GM21619 (cell line): ENCODE measurements at regions not wholly inside any gene's neighbourhood (a gene's known extent, or its start where the extent isn't known, plus 50 kb on each side); places are given as distances from the start of the nearest gene placed in this dataset.
A peak's percentile ranks its signal among the peaks of the same experiment; 100 is the strongest.
"Not testable (repeated sequence)": the region's sequence is repeated elsewhere in the genome, so short reads cannot be mapped to it uniquely, and the experiment has no call there.

ENCODE experiments used
- ATAC-seq: cut with Tn5 transposase; IDR thresholded peaks from one replicate; pipeline ENCODE4 v1.9.1; 2021; ENCODE audit not compliant: unreplicated experiment

- no peak for ATAC-seq
Observed at GRCh38 chr4:141290771-141291170, 70.1 kb downstream of the ZNF330 start.

- ATAC-seq = no peak
Observed at GRCh38 chr4:141294306-141294705, 73.6 kb downstream of the ZNF330 start.

GRCh38 chr4:141301216-141301615 is 80.5 kb downstream of the ZNF330 start:
- ATAC-seq = no peak

GRCh38 chr4:141302924-141303323 is 82.2 kb downstream of the ZNF330 start:
- ATAC-seq = no peak

GRCh38 chr4:141304346-141304745 is 83.7 kb downstream of the ZNF330 start:
- ATAC-seq = no peak

GRCh38 chr4:141306331-141306730 is 85.6 kb downstream of the ZNF330 start:
- no peak for ATAC-seq

- ATAC-seq = peak; percentile 99
Observed at GRCh38 chr4:141307241-141307689, 86.6 kb downstream of the ZNF330 start.

- ATAC-seq = no peak
Observed at GRCh38 chr4:141309874-141310273, 89.2 kb downstream of the ZNF330 start.

GRCh38 chr4:141311246-141312204 is 90.8 kb downstream of the ZNF330 start:
- no peak for ATAC-seq

- ATAC-seq = no peak
Observed at GRCh38 chr4:141314627-141315026, 93.9 kb downstream of the ZNF330 start.

GRCh38 chr4:141328560-141329173 is 108.0 kb downstream of the ZNF330 start:
- ATAC-seq = no peak

- no peak for ATAC-seq
Observed at GRCh38 chr4:141329174-141329569, 108.5 kb downstream of the ZNF330 start.

- no peak for ATAC-seq
Observed at GRCh38 chr4:141330616-141331015, 109.9 kb downstream of the ZNF330 start.

GRCh38 chr4:141331534-141332358 is 111.1 kb downstream of the ZNF330 start:
- ATAC-seq = no peak

- ATAC-seq = not testable (repeated sequence)
Observed at GRCh38 chr4:141332359-141333181, 111.9 kb downstream of the ZNF330 start.

- not testable (repeated sequence) for ATAC-seq
Observed at GRCh38 chr4:141333456-141334230, 112.9 kb downstream of the ZNF330 start.

- no peak for ATAC-seq
Observed at GRCh38 chr4:141335166-141335565, 114.5 kb downstream of the ZNF330 start.

- no peak for ATAC-seq
Observed at GRCh38 chr4:141338238-141338637, 117.5 kb downstream of the ZNF330 start.

- ATAC-seq = no peak
Observed at GRCh38 chr4:141339391-141339790, 118.7 kb downstream of the ZNF330 start.

- ATAC-seq = no peak
Observed at GRCh38 chr4:141339966-141340365, 119.3 kb downstream of the ZNF330 start.
